ENCODE measurements at regions not wholly inside any gene's neighbourhood (a gene's known extent, or its start where the extent isn't known, plus 50 kb on each side); places are given as distances from the start of the nearest gene placed in this dataset.

- TF ChIP-seq OSR1 (CRISPR knock-in tag; IDR thresholded peaks at IDR 0.05) (no peak), ZFP30 (CRISPR knock-in tag; IDR thresholded peaks at IDR 0.05) (no peak), TCF4 (CRISPR knock-in tag; IDR thresholded peaks at IDR 0.05; ENCODE audit: borderline replicate concordance) (no peak), GLIS3 (CRISPR knock-in tag; IDR thresholded peaks at IDR 0.05) (no peak), CREB5 (CRISPR knock-in tag; IDR thresholded peaks at IDR 0.05; ENCODE audit: low read depth) (no peak)
- no peak for ATAC-seq
Measured at GRCh38 chr12:84435682-84436081, 476.9 kb downstream of the SLC6A15 start.

- TF ChIP-seq POU6F1 (CRISPR knock-in tag; IDR thresholded peaks at IDR 0.05; ENCODE audit: borderline replicate concordance, low read depth) (no peak), CSDC2 (CRISPR knock-in tag; IDR thresholded peaks at IDR 0.05) (no peak), ZNF8 (CRISPR knock-in tag; IDR thresholded peaks at IDR 0.05) (no peak), BACH2 (CRISPR knock-in tag; IDR thresholded peaks at IDR 0.05; ENCODE audit: borderline replicate concordance) (no peak), SNAI2 (CRISPR knock-in tag; IDR thresholded peaks at IDR 0.05) (no peak), ISL1 (CRISPR knock-in tag; IDR thresholded peaks at IDR 0.05) (no peak)
- ATAC-seq: no peak
Measured at GRCh38 chr12:84422340-84422739, 490.3 kb downstream of the SLC6A15 start.

- TF ChIP-seq ZFP3 (CRISPR knock-in tag; IDR thresholded peaks at IDR 0.05): no peak
- TF ChIP-seq POU6F1 (CRISPR knock-in tag; IDR thresholded peaks at IDR 0.05; ENCODE audit: borderline replicate concordance, low read depth): no peak
- no peak for TF ChIP-seq ZNF70 (CRISPR knock-in tag; IDR thresholded peaks at IDR 0.05)
- TF ChIP-seq OSR1 (CRISPR knock-in tag; IDR thresholded peaks at IDR 0.05): no peak
- TF ChIP-seq ZNF565 (CRISPR knock-in tag; conservative IDR thresholded peaks at IDR 0.05; ENCODE audit: low read depth): no peak
- TF ChIP-seq CREB5 (CRISPR knock-in tag; IDR thresholded peaks at IDR 0.05; ENCODE audit: low read depth): no peak
- no peak for TF ChIP-seq ZNF8 (CRISPR knock-in tag; IDR thresholded peaks at IDR 0.05)
- TF ChIP-seq CSDC2 (CRISPR knock-in tag; IDR thresholded peaks at IDR 0.05): no peak
- no peak for TF ChIP-seq SNAI2 (CRISPR knock-in tag; IDR thresholded peaks at IDR 0.05)
- no peak for TF ChIP-seq ZC3H10 (CRISPR knock-in tag; IDR thresholded peaks at IDR 0.05)
- TF ChIP-seq BACH2 (CRISPR knock-in tag; IDR thresholded peaks at IDR 0.05; ENCODE audit: borderline replicate concordance): no peak
- no peak for TF ChIP-seq GLIS3 (CRISPR knock-in tag; IDR thresholded peaks at IDR 0.05)
- TF ChIP-seq TOX (CRISPR knock-in tag; IDR thresholded peaks at IDR 0.05; ENCODE audit: borderline replicate concordance): no peak
- no peak for TF ChIP-seq PPARA (CRISPR knock-in tag; IDR thresholded peaks at IDR 0.05; ENCODE audit: borderline replicate concordance)
- TF ChIP-seq ARNTL (CRISPR knock-in tag; IDR thresholded peaks at IDR 0.05; ENCODE audit: borderline replicate concordance, low read depth): no peak
- TF ChIP-seq ZFP30 (CRISPR knock-in tag; IDR thresholded peaks at IDR 0.05): no peak
- no peak for TF ChIP-seq TSHZ2 (CRISPR knock-in tag; IDR thresholded peaks at IDR 0.05)
- no peak for ATAC-seq
Measured at GRCh38 chr12:84421103-84421502, 491.5 kb downstream of the SLC6A15 start.

- no peak for TF ChIP-seq RARB (CRISPR knock-in tag; IDR thresholded peaks at IDR 0.05)
- TF ChIP-seq TOX (CRISPR knock-in tag; IDR thresholded peaks at IDR 0.05; ENCODE audit: borderline replicate concordance): no peak
- TF ChIP-seq PPARA (CRISPR knock-in tag; IDR thresholded peaks at IDR 0.05; ENCODE audit: borderline replicate concordance): no peak
- TF ChIP-seq ARNTL (CRISPR knock-in tag; IDR thresholded peaks at IDR 0.05; ENCODE audit: borderline replicate concordance, low read depth): no peak
- no peak for TF ChIP-seq BACH2 (CRISPR knock-in tag; IDR thresholded peaks at IDR 0.05; ENCODE audit: borderline replicate concordance)
- no peak for TF ChIP-seq ZC3H10 (CRISPR knock-in tag; IDR thresholded peaks at IDR 0.05)
- TF ChIP-seq ZFP30 (CRISPR knock-in tag; IDR thresholded peaks at IDR 0.05): no peak
- no peak for TF ChIP-seq ZNF8 (CRISPR knock-in tag; IDR thresholded peaks at IDR 0.05)
- TF ChIP-seq TCF4 (CRISPR knock-in tag; IDR thresholded peaks at IDR 0.05; ENCODE audit: borderline replicate concordance): no peak
- no peak for ATAC-seq
Measured at GRCh38 chr12:84416626-84417025, 496.0 kb downstream of the SLC6A15 start.

All from SK-N-SH treated with all-trans-retinoic acid at 6 μM for 48 hours (cell line).